ENCODE measurements at regions not wholly inside any gene's neighbourhood (a gene's known extent, or its start where the extent isn't known, plus 50 kb on each side); places are given as distances from the start of the nearest gene placed in this dataset.

DNA sequence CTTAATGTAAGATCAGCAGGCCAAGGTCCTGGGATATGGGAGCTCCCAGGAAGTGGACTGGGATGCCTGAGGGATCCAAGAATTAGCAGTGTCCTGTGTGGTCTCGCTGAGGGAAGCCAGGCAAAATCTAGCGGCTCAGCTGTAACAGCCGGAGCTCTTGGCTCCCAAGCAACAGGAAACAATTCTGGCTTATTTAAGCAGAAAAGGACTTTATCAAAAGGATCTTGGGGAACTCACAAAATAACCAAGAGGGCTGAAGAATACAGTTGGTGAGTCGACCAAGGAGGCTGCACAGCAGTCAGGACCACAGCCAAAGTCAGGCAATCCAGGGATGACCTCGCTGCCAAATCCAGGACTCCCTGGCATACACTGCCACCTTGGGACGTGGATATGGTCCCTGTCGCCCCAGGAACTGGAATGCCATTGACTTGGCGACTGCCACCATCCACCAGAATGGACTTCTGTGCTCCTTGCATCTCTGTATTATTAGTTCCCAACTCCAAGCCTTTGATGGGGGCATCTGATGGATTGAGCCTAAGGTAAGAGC, 165.3 kb upstream of the BCOR start:
- Mint-ChIP-seq H3K27me3 (no peaks in the 10 kb centered on the region), H3K9me3 (no peaks in the 10 kb centered on the region), H3K4me1 (peaks cover 14% of the 10 kb centered on the region)

DNA sequence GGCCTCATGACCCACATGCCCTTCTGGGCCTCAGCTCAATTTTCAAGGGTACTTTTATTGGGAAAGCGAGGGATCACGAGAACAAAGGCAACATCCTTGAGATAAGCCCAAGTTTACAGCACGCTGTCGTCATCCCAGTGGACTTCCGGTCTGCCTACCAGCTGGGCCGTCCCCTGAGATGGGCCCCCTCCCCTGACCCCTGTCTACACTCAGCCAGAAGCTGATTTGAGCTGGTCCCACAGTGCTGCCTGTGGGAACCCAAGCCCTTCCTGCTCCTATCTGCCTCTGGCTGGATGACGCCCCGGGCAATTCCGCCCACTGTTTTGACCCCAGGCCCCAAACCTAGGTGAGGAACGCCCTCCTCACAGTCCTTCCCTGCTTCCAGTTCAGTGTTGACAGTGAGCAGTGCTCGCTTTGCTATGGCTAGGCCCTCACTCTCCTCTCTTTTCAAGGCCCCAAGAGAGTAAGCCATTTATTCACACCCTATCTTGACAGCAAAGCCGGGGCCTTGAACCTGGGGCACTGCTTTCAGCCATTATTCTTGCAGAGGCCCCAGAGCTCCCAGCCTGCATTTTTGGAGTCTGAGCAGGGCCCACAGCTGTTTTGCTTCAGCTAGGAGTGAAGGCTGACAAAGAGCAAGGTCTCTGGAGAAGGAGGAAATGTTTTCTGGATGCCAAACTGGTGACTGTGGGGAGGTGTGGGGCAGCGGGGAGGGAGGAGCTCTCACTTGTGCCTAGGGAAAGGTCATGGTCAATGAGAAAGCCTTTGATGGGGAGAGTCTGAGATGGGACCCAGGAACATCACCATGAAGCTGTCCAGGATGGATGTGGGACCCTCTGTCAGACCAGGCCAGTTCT, 164.6 kb upstream of the BCOR start:
- DNase-seq (no peak), ATAC-seq (no peak)
- H3K9me3 Mint-ChIP-seq = no peaks in the 10 kb centered on the region
- no peak overlapping the region for H3K27ac Mint-ChIP-seq
- H3K4me3 Mint-ChIP-seq = no peak overlapping the region
- no peaks in the 10 kb centered on the region for H3K27me3 Mint-ChIP-seq
- peaks cover 12% of the 10 kb centered on the region for H3K4me1 Mint-ChIP-seq

More for the DNA sequence above, 165.3 kb upstream of the BCOR start:
- Mint-ChIP-seq H3K27ac (no peak overlapping the region), H3K4me3 (no peak overlapping the region)
- DNase-seq (no peak), ATAC-seq (no peak)

DNA sequence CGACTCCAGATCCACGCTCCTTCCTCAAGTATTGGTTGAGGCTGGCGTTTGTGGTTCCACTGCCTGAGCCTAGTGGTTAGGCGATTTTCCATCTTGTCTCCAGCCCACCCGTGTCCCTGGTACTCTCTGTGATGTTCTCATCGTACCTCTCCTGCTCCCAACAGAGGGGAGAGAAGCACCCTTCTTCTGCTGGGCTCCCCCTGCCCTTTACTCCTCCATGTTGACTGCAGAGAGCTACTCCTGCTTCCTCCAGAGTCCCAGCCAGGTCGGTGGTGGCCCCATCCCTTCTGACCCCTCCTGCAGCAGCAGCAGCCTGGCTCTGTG, 164.0 kb upstream of the BCOR start:
- Mint-ChIP-seq H3K4me1 (peaks cover 8% of the 10 kb centered on the region), H3K27ac (no peak overlapping the region), H3K9me3 (no peaks in the 10 kb centered on the region), H3K4me3 (no peak overlapping the region), H3K27me3 (no peaks in the 10 kb centered on the region)
- DNase-seq = no peak
- no peak for ATAC-seq

DNA sequence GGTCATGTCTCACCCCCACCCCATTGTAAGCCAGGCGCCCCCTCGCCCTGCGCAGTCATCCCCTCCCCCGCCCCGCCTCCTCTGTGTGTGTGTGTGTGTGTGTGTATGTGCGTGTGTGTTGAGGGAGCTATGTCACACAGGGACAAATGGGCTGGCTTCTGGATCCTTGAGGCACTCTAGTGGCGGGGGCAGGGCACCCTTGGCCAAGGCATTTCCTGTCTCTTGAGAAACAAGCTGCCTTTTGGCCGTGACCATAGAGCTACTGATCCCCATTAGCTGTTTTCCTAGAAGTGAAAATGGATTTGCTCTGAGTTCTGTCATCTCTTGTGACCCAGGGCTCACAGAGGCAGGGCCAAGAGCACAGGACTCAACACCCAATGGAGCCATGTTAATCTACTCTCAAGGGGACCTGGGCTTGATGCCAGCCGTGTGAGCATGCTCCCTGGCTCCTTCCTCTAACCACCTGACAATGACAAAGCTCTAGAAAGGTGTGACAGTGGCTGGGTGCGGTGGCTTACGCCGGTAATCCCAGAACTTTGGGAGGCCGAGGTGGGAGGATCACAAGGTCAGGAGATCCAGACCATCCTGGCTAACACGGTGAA, 162.5 kb upstream of the BCOR start:
- no peaks in the 10 kb centered on the region for H3K9me3 Mint-ChIP-seq
- no peak overlapping the region for H3K4me3 Mint-ChIP-seq
- DNase-seq (no peak), ATAC-seq (no peak)
- H3K27me3 Mint-ChIP-seq = no peaks in the 10 kb centered on the region
- no peaks in the 10 kb centered on the region for H3K4me1 Mint-ChIP-seq
- H3K27ac Mint-ChIP-seq = no peak overlapping the region

DNA sequence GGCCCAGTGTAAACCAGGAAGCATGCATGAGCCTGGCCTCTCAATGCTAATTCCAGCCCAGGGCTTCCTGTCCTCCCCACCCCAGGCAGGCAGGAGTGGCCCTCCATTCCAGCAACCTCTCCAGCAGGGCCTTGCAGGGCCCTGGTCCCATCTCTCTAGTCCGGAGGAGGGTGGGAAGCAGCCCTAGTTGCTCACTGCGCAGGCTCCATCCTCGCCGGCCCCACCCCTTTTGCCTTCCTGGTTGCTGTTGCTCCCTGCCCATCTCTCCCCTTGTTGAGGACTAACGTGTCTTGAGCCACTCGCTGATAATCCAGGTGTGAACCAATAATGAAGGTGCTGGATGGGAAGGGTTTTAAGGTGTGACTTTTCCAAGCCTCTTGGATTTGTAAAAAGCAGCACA, 161.2 kb upstream of the BCOR start:
- H3K27ac Mint-ChIP-seq = no peak overlapping the region
- no peaks in the 10 kb centered on the region for H3K4me1 Mint-ChIP-seq

DNA sequence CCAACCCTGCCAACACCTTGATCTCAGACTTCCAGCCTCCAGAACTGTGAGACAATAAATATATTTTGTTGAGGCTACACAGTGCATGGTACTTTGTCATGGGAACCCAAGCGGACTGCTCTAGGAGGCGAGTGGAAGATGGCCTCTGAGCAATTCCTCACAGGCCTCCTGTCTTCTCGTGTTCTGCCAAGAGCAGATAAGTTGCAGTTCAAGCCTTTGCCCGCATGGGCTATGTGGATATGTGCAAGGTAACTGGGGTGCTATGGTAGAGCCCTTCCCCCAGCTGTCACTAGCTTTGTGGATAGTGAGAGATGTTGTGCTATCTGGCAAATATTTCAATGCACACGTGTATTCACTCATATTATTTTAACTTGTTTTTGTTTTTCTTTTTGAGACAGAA, 156.0 kb upstream of the BCOR start:
- H3K9me3 Mint-ChIP-seq = no peaks in the 10 kb centered on the region
- H3K4me3 Mint-ChIP-seq = no peak overlapping the region
- H3K27me3 Mint-ChIP-seq = no peaks in the 10 kb centered on the region
- no peak overlapping the region for H3K27ac Mint-ChIP-seq
- ATAC-seq (no peak), DNase-seq (no peak)
- no peaks in the 10 kb centered on the region for H3K4me1 Mint-ChIP-seq

More for the DNA sequence above, 161.2 kb upstream of the BCOR start:
- H3K9me3 Mint-ChIP-seq = no peaks in the 10 kb centered on the region
- no peaks in the 10 kb centered on the region for H3K27me3 Mint-ChIP-seq
- no peak overlapping the region for H3K4me3 Mint-ChIP-seq
- ATAC-seq (no peak), DNase-seq (no peak)

DNA sequence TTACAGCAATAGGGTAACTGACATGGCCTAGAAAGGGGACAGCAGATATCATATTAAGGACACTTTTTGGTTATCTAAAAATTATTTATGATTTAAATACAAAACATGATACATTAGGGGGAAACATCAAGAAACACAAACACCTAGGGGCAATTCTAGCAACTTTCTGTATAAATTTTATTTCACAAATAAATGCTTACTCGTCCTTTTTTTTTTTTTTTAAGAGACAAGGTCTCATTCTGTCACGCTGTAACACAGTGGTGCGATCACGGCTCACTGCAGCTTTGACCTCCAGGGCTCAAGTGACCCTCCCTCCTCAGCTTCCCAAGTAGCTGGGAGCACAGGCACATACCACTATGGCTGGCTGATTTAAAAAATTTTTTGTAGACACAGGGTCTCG, 151.8 kb upstream of the BCOR start:
- H3K27me3 Mint-ChIP-seq = no peaks in the 10 kb centered on the region
- no peak overlapping the region for H3K27ac Mint-ChIP-seq
- H3K4me1 Mint-ChIP-seq = peaks cover 13% of the 10 kb centered on the region
- H3K4me3 Mint-ChIP-seq = no peak overlapping the region
- no peak for DNase-seq
- ATAC-seq = no peak
- no peaks in the 10 kb centered on the region for H3K9me3 Mint-ChIP-seq

DNA sequence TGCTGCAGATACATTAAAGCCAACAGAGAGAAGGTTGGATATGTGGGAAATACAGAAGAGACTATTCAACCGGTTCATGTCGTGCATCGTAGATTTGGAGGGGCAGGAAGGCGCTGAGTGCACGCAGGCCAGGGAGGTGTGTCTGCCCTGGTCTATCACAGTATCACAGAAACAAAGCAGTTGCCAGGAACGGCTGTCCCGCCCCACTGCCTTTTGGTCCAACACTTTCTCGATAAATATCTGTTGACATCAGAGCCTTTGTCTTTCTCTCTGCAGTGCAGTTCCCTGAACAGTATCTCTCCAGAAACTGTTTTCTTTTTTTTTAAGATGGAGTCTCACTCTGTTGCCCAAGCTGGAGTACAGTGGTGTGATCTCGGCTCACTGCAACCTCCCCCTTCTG, 151.1 kb upstream of the BCOR start:
- no peaks in the 10 kb centered on the region for H3K27me3 Mint-ChIP-seq
- no peak overlapping the region for H3K4me3 Mint-ChIP-seq
- no peak for DNase-seq
- ATAC-seq = no peak
- peaks cover 13% of the 10 kb centered on the region for H3K4me1 Mint-ChIP-seq
- no peaks in the 10 kb centered on the region for H3K9me3 Mint-ChIP-seq
- no peak overlapping the region for H3K27ac Mint-ChIP-seq

DNA sequence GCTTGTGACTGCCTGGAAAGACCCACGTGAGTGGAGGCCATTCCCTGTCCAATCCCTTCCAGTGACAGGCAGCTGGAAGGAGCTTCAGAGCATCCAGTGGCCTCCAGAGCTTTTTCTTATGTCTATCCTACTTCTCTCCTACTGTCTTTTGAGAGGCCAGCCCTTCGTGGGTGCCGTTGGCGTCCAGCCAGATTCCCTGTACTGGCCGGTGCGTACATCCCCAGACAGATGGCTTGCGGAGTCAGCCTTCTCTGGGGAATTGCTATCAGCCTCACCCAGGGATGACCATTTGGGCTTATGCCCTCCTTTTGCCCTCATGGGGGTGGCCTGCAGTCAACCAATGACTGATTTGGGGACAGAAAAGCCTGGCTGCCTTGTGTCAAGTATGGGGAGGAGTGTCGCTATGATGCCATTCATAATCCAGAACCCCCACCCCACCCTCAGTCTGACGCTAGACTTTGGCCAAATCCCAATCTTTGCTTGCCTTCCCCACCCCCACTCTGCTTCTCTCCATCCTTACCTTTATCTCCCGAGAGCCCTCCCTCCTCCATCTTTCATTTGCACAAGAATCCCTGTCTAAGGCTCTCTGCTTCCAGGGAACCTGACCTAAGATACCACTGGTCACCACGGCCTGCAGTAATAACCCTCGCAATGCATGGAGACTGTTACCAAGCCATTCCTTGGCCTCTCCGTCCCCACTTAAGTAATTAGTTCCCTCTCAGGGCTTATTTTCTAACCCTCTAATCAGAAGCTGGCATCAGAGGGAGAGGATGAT, 150.3 kb upstream of the BCOR start:
- ATAC-seq (no peak), DNase-seq (no peak)
- Mint-ChIP-seq H3K4me3 (no peak overlapping the region), H3K9me3 (no peaks in the 10 kb centered on the region), H3K27ac (no peak overlapping the region), H3K27me3 (no peaks in the 10 kb centered on the region), H3K4me1 (peaks cover 13% of the 10 kb centered on the region)

DNA sequence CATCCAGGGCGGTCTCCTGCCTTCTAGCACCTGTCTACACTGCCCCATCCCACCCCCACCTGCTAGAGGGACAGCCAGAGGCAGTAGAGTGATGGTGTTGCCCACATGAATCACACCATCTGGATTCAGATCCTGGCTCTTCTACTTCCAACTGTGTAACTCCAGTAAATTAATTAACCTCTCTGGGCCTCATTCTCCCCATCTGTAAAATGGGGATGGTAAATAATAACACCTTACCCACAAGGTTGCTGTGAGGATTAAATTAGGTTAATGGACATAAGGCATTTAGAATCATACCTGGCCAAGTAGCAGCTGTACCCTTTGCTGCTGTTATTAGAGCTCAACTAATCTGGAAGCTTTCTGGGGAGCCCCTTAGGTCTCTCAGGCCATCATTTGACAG, 149.6 kb upstream of the BCOR start:
- peaks cover 13% of the 10 kb centered on the region for H3K4me1 Mint-ChIP-seq
- DNase-seq = no peak

DNA sequence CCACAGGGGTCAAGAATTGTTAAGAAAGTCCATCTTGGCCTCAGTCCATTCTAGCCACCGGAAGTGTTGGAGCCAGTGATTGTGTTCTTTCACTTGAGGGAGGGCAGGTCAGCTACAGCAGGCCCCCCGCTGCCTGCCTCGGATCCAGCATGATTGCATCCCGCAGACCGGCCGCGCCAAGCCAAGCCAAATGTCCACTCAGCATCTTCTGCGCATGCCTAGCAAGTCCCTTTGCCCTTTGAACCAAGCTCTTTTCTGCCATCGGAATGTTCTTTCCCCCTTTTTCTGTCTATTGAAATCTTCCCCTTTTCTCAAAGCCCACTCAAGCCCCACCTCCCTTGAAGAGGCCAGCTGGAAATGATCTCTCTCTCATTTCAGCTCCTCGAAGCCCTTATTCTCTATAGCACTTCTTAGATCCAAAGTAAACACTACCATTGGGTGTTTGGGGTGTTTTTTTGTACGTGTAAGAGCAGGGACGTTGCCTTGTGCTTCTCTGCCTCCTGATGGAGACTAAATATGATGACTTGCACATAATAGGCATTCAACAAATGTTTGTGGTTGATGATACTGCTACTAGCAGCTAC, 147.8 kb upstream of the BCOR start:
- Mint-ChIP-seq H3K27ac (no peak overlapping the region), H3K9me3 (no peaks in the 10 kb centered on the region), H3K4me1 (peaks cover 13% of the 10 kb centered on the region), H3K4me3 (peak overlapping the region in 1 of 2 donors; percentile 49), H3K27me3 (no peaks in the 10 kb centered on the region)
- ATAC-seq (no peak), DNase-seq (no peak)

More for the DNA sequence above, 149.6 kb upstream of the BCOR start:
- H3K9me3 Mint-ChIP-seq = no peaks in the 10 kb centered on the region
- no peaks in the 10 kb centered on the region for H3K27me3 Mint-ChIP-seq
- no peak overlapping the region for H3K27ac Mint-ChIP-seq
- H3K4me3 Mint-ChIP-seq = no peak overlapping the region
- ATAC-seq = no peak

DNA sequence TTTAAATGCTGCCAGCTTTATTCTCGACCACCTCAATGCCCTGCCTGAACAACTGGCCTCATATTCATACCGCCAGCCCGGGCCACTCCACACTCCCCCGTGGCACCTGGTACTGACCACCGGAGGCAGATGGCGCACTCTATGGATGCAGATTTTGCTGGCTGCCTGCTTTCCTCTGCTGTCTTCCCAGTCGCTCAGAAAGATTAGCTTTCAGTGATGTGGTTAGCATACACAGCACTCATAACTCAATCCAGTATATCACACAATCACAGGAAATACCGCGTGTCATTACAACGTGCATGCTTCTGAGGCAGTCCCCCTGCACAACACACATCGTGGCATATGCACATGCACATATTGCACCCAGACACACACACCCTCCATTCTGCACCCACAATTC, 147.2 kb upstream of the BCOR start:
- H3K27ac Mint-ChIP-seq = peak overlapping the region in 1 of 2 donors; percentile 14
- H3K4me3 Mint-ChIP-seq = peak overlapping the region in 1 of 2 donors; percentile 41
- DNase-seq (peak in 1 of 2 donors; percentile 10), ATAC-seq (peak; percentile 76)
- no peaks in the 10 kb centered on the region for H3K27me3 Mint-ChIP-seq
- peaks cover 13% of the 10 kb centered on the region for H3K4me1 Mint-ChIP-seq
- no peaks in the 10 kb centered on the region for H3K9me3 Mint-ChIP-seq

DNA sequence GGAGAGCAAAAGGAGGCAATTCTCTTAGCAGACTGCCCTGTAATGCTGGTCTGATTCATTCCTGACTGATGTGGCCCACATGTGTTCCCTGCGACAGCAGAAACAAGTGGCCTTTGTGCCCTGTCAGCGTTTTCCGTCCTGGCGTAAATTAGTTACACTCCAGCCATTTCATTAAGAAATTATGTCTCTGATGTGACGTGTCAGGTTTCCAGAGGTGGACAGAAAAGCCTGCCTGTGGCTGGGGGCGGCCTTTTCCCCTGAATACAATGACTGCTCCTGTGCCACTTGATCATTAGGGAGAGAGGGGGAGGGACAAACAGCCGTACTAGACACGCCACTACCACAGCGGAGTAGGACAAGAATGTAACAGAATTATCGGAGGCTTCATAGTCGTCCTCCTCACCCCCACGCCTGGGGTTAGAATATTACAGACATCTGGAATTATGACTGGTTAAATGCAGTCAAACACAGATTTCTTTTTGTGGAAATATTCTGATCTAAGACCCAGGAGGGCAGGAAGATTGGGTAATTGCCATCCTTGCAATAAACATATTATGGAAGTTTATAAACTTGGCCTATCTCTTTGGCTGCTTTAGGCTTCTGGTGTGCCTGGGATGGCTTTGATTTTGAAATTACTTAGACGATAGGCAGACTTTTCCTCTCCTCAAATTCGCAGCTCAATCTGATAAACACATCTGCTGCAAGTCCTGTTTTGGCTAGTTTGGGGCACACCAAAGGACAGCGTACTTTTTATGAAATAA, 146.2 kb upstream of the BCOR start:
- Mint-ChIP-seq H3K27ac (no peak overlapping the region), H3K4me1 (peaks cover 13% of the 10 kb centered on the region), H3K4me3 (no peak overlapping the region), H3K9me3 (no peaks in the 10 kb centered on the region), H3K27me3 (no peaks in the 10 kb centered on the region)
- ATAC-seq (no peak), DNase-seq (no peak)

DNA sequence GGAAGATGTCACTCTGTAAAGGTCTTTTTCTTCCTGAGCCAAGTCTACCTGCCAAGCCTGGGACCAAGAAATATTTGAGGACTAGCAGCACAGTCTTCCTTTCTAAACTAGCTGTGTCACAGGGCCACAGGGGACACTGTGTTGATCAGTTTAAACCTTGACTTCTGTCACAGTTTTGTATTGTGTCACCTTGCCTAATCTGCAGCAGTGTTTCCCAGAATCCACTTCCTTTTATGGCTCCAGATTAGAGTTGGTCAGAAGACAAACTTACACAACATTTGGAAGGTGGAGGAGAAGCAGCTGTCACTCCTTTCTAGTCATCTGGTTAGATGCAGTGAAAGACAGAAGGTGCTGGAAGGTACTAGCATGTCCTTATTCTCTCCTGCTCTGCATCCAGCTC, 143.1 kb upstream of the BCOR start:
- Mint-ChIP-seq H3K27ac (no peak overlapping the region), H3K9me3 (no peaks in the 10 kb centered on the region), H3K4me1 (peaks cover 20% of the 10 kb centered on the region), H3K4me3 (no peak overlapping the region), H3K27me3 (no peaks in the 10 kb centered on the region)
- DNase-seq = no peak
- ATAC-seq = no peak

DNA sequence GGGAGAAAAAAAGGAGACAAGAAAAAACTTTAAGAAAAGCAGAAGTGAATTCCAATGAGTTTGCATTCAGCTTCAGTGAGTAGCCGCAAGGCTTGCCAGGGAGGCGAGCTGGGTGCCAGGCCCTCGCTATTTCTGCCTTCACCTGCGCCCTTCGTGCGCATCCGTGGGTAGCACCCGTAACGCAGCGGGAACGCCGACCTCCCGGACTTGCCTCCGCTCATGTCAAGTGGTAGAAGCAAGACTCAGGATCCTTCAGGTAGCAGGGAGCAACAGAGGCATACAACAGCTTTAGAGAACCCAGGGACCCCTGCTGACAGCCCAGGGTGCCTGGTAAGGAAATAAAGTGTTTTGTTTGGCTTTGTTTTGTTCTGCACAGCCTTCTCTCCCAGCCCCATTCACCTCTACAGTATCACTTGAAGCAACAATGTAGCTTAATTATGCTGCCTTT, 140.0 kb upstream of the BCOR start:
- Mint-ChIP-seq H3K27me3 (no peaks in the 10 kb centered on the region), H3K4me1 (peaks cover 9% of the 10 kb centered on the region), H3K4me3 (no peak overlapping the region), H3K9me3 (no peaks in the 10 kb centered on the region), H3K27ac (no peak overlapping the region)
- no peak for DNase-seq
- ATAC-seq = no peak
